SK-N-SH treated with all-trans-retinoic acid at 6 μM for 48 hours (cell line): ENCODE measurements at regions not wholly inside any gene's neighbourhood (a gene's known extent, or its start where the extent isn't known, plus 50 kb on each side); places are given as distances from the start of the nearest gene placed in this dataset.

ENCODE experiments used
- GLIS3 ChIP-seq: fragments of 250-450 bp; sonication (Bioruptor Pico); IDR thresholded peaks from 2 replicates; pipeline ENCODE4 v1.5.0; 2020; ENCODE audit warnings: mild to moderate bottlenecking, moderate library complexity
- RARB ChIP-seq: fragments of 250-450 bp; sonication (Bioruptor Pico); IDR thresholded peaks from 2 replicates; pipeline ENCODE4 v1.8.0; 2021; ENCODE audit warnings: mild to moderate bottlenecking, moderate library complexity
- TOX ChIP-seq: fragments of 250-450 bp; sonication (Bioruptor Pico); IDR thresholded peaks from 2 replicates; pipeline ENCODE4 v1.8.0; 2021; ENCODE audit warnings: mild to moderate bottlenecking, moderate library complexity, borderline replicate concordance
- TF ChIP-seq, protein P1 (sequence below): fragments of 250-450 bp; sonication (Bioruptor Pico); IDR thresholded peaks from 2 replicates; pipeline ENCODE4 v1.8.0; 2020; ENCODE audit warnings: mild to moderate bottlenecking, moderate library complexity, borderline replicate concordance
- TF ChIP-seq, protein P2 (sequence below): fragments of 250-450 bp; sonication (Bioruptor Pico); IDR thresholded peaks from 2 replicates; pipeline ENCODE4 v1.5.1; 2020; ENCODE audit warnings: low read depth, mild to moderate bottlenecking, moderate library complexity

DNA sequence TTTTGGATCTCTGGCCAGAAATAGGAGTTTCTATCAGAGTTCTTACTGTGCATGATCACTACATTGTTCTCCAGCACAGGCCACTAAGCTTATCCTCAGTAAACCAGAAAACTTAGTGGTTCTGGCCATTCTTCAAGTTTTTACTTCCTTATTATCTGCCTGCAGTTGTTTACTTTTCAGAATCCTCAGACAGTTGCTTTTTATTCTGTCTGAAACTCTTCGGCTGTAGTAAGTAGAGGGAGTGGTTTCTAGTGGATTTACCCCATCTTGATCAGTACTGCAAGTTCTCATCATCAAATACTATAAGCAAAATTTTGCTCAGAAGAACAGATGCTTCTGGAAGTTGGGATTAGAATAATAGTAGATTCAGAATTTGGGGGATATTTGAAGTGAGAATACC lies 193.0 kb upstream of the RARB start:
- TF ChIP-seq, protein P1, sequence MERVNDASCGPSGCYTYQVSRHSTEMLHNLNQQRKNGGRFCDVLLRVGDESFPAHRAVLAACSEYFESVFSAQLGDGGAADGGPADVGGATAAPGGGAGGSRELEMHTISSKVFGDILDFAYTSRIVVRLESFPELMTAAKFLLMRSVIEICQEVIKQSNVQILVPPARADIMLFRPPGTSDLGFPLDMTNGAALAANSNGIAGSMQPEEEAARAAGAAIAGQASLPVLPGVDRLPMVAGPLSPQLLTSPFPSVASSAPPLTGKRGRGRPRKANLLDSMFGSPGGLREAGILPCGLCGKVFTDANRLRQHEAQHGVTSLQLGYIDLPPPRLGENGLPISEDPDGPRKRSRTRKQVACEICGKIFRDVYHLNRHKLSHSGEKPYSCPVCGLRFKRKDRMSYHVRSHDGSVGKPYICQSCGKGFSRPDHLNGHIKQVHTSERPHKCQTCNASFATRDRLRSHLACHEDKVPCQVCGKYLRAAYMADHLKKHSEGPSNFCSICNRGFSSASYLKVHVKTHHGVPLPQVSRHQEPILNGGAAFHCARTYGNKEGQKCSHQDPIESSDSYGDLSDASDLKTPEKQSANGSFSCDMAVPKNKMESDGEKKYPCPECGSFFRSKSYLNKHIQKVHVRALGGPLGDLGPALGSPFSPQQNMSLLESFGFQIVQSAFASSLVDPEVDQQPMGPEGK (CRISPR knock-in tag), result no peak
- no peak for TF ChIP-seq GLIS3
- no peak for TF ChIP-seq RARB (CRISPR knock-in tag)
- TF ChIP-seq TOX (CRISPR knock-in tag), result no peak
- TF ChIP-seq, protein P2, sequence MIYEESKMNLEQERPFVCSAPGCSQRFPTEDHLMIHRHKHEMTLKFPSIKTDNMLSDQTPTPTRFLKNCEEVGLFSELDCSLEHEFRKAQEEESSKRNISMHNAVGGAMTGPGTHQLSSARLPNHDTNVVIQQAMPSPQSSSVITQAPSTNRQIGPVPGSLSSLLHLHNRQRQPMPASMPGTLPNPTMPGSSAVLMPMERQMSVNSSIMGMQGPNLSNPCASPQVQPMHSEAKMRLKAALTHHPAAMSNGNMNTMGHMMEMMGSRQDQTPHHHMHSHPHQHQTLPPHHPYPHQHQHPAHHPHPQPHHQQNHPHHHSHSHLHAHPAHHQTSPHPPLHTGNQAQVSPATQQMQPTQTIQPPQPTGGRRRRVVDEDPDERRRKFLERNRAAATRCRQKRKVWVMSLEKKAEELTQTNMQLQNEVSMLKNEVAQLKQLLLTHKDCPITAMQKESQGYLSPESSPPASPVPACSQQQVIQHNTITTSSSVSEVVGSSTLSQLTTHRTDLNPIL, result no peak
